ENCODE measurements at regions not wholly inside any gene's neighbourhood (a gene's known extent, or its start where the extent isn't known, plus 50 kb on each side); places are given as distances from the start of the nearest gene placed in this dataset.

- Mint-ChIP-seq H3K36me3 (ENCODE audit: low read depth) (no peaks in the 10 kb centered on the region), H3K4me1 (no peaks in the 10 kb centered on the region), H3K27me3 (peaks cover 4% of the 10 kb centered on the region), H3K27ac (no peak overlapping the region), H3K4me3 (no peak overlapping the region), H3K9me3 (no peaks in the 10 kb centered on the region)
- ChIA-PET POLR2A (no interaction called here), CTCF (no interaction called here)
- no peak for DNase-seq
These were observed 145.2 kb upstream of the ARID2 start for GRCh38 chr12:45584336-45584735.

DNA sequence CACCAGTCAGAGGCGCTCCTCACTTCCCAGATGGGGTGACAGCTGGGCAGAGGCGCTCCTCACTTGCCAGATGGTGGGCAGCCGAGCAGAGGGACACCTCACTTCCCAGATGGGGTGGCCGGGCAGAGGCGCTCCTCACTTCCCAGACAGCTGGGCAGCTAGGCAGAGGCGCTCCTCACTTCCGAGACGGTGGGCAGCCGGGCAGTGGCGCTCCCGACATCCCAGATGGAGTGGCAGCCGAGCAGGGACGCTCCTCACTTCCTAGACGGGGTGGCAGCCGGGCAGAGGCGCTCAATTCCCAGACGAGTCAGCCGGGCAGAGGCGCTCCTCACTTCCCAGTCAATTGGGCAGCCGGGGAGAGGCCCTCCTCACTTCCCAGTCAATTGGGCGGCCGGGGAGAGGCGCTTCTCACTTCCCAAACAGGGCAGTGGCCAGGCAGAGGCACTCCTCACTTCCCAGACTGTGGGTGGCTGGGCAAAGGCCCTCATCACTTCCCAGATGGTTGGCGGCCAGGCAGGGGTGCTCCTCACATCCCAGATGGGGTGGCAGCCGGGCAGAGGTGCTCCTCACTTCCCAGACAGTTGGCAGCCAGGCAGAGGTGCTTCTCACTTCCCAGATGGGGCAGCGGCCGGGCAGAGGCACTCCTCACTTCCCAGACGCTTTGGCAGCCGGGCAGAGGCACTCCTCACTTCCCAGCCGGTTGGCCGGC, 143.8 kb upstream of the ARID2 start:
- Mint-ChIP-seq H3K4me3 (no peak overlapping the region), H3K27ac (no peak overlapping the region), H3K27me3 (peaks cover 6% of the 10 kb centered on the region), H3K36me3 (ENCODE audit: low read depth) (no peaks in the 10 kb centered on the region), H3K9me3 (no peaks in the 10 kb centered on the region), H3K4me1 (no peaks in the 10 kb centered on the region)
- CTCF ChIA-PET, result no interaction called here
- POLR2A ChIA-PET, result no interaction called here
- DNase-seq, result no peak

- POLR2A ChIA-PET, result no interaction called here
- no peak for DNase-seq
- H3K36me3 Mint-ChIP-seq (ENCODE audit: low read depth), result no peaks in the 10 kb centered on the region
- H3K4me1 Mint-ChIP-seq, result no peaks in the 10 kb centered on the region
- CTCF ChIA-PET, result no interaction called here
- no peak overlapping the region for H3K27ac Mint-ChIP-seq
- H3K9me3 Mint-ChIP-seq, result no peaks in the 10 kb centered on the region
- H3K4me3 Mint-ChIP-seq, result no peak overlapping the region
- H3K27me3 Mint-ChIP-seq, result peaks cover 2% of the 10 kb centered on the region
These were observed 143.0 kb upstream of the ARID2 start for GRCh38 chr12:45586486-45586885.

DNA sequence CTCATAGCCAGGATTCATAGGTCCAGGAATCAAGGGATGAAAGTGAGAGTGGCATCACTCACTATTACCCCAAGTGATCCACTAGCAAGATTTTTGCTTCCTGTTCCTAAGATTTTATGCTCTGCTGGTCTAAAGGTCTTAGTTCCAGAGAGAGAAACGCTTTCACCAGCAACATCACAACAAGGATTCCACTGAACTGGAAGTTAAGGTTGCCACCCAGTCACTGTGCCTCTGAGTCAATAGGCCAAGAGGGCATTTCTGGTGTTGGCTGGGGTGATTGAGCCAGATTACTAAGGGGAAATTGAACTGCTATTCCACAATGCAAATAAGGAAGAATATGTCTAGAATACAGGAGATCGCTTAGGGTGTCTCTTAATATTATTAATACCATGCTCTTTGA, 142.5 kb upstream of the ARID2 start:
- CTCF ChIA-PET, result no interaction called here
- POLR2A ChIA-PET, result no interaction called here
- H3K27me3 Mint-ChIP-seq, result peaks cover 5% of the 10 kb centered on the region
- DNase-seq, result no peak
- no peak overlapping the region for H3K4me3 Mint-ChIP-seq
- H3K9me3 Mint-ChIP-seq, result no peaks in the 10 kb centered on the region
- H3K4me1 Mint-ChIP-seq, result no peaks in the 10 kb centered on the region
- H3K36me3 Mint-ChIP-seq (ENCODE audit: low read depth), result no peaks in the 10 kb centered on the region
- no peak overlapping the region for H3K27ac Mint-ChIP-seq

GRCh38 chr12:45587877-45588533, 141.5 kb upstream of the ARID2 start:
- H3K27me3 Mint-ChIP-seq, result peaks cover 5% of the 10 kb centered on the region
- no peaks in the 10 kb centered on the region for H3K4me1 Mint-ChIP-seq
- no peak overlapping the region for H3K4me3 Mint-ChIP-seq
- H3K36me3 Mint-ChIP-seq (ENCODE audit: low read depth), result no peaks in the 10 kb centered on the region
- H3K27ac Mint-ChIP-seq, result no peak overlapping the region
- POLR2A ChIA-PET, result no interaction called here
- CTCF ChIA-PET, result no interaction called here
- DNase-seq, result no peak
- no peaks in the 10 kb centered on the region for H3K9me3 Mint-ChIP-seq

GRCh38 chr12:45590646-45591045, 138.9 kb upstream of the ARID2 start:
- Mint-ChIP-seq H3K4me1 (no peaks in the 10 kb centered on the region), H3K27me3 (peaks cover 7% of the 10 kb centered on the region), H3K9me3 (no peaks in the 10 kb centered on the region), H3K27ac (no peak overlapping the region), H3K4me3 (no peak overlapping the region), H3K36me3 (ENCODE audit: low read depth) (no peaks in the 10 kb centered on the region)
- ChIA-PET CTCF (no interaction called here), POLR2A (no interaction called here)
- DNase-seq, result no peak

- Mint-ChIP-seq H3K27me3 (peaks cover 7% of the 10 kb centered on the region), H3K4me3 (no peak overlapping the region)
- POLR2A ChIA-PET, result no interaction called here
These were observed 137.9 kb upstream of the ARID2 start for GRCh38 chr12:45591635-45592034.

GRCh38 chr12:45596366-45596765, 133.1 kb upstream of the ARID2 start:
- Mint-ChIP-seq H3K36me3 (ENCODE audit: low read depth) (no peaks in the 10 kb centered on the region), H3K27ac (no peak overlapping the region), H3K4me1 (no peaks in the 10 kb centered on the region), H3K4me3 (no peak overlapping the region), H3K9me3 (no peaks in the 10 kb centered on the region), H3K27me3 (peaks cover 9% of the 10 kb centered on the region)
- ChIA-PET CTCF (no interaction called here), POLR2A (no interaction called here)
- no peak for DNase-seq

More at GRCh38 chr12:45591635-45592034, 137.9 kb upstream of the ARID2 start:
- CTCF ChIA-PET, result no interaction called here
- DNase-seq, result no peak
- Mint-ChIP-seq H3K9me3 (no peaks in the 10 kb centered on the region), H3K4me1 (no peaks in the 10 kb centered on the region), H3K36me3 (ENCODE audit: low read depth) (no peaks in the 10 kb centered on the region), H3K27ac (no peak overlapping the region)

GRCh38 chr12:45598336-45598735, 131.2 kb upstream of the ARID2 start:
- no peaks in the 10 kb centered on the region for H3K36me3 Mint-ChIP-seq (ENCODE audit: low read depth)
- H3K27me3 Mint-ChIP-seq, result peaks cover 6% of the 10 kb centered on the region
- ChIA-PET POLR2A (no interaction called here), CTCF (no interaction called here)
- H3K4me3 Mint-ChIP-seq, result no peak overlapping the region
- DNase-seq, result no peak
- H3K4me1 Mint-ChIP-seq, result no peaks in the 10 kb centered on the region
- H3K27ac Mint-ChIP-seq, result no peak overlapping the region
- no peaks in the 10 kb centered on the region for H3K9me3 Mint-ChIP-seq

DNA sequence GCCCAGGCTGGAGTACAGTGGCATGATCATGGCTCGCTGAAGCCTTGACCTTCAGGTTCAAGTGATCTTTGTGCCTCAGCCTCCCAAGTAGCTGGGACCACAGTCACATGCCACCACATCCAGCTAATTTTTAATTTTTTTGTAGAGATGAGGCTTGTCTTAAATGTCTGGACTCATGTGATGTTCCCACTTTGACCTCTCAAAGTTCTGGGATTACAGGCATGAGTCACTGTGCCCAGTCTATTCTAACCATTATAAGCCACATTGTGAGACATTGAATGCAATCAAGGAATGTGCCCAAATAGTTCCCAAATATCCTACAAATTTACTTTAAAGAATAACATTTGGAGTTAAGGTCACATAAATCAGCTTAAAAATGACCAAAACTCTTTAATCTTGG, 130.7 kb upstream of the ARID2 start:
- CTCF ChIA-PET, result no interaction called here
- no peak overlapping the region for H3K4me3 Mint-ChIP-seq
- no peaks in the 10 kb centered on the region for H3K9me3 Mint-ChIP-seq
- H3K36me3 Mint-ChIP-seq (ENCODE audit: low read depth), result no peaks in the 10 kb centered on the region
- no peak for DNase-seq
- H3K4me1 Mint-ChIP-seq, result no peaks in the 10 kb centered on the region
- H3K27ac Mint-ChIP-seq, result no peak overlapping the region
- H3K27me3 Mint-ChIP-seq, result peaks cover 6% of the 10 kb centered on the region
- POLR2A ChIA-PET, result no interaction called here

DNA sequence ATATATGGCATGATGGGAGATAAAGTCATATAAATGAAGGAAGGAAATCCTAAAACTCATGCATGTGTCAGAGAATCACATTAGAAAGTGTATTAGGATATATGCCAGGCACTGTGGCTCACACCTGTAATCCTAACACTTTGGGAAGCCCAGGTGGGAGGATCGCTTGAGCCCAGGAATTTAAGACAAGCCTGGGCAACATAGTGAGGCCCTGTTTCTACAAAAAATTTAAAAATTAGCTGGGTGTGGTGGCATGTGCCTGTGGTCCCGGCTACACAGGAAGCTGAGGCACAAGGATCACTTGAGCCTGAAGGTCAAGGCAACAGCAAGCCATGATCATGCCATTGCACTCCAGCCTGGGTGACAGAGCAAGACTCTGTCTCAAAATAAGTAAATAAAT, 130.3 kb upstream of the ARID2 start:
- Mint-ChIP-seq H3K4me1 (no peaks in the 10 kb centered on the region), H3K27ac (no peak overlapping the region), H3K27me3 (peaks cover 6% of the 10 kb centered on the region), H3K9me3 (no peaks in the 10 kb centered on the region), H3K36me3 (ENCODE audit: low read depth) (no peaks in the 10 kb centered on the region), H3K4me3 (no peak overlapping the region)
- DNase-seq, result no peak
- POLR2A ChIA-PET, result no interaction called here
- CTCF ChIA-PET, result no interaction called here

GRCh38 chr12:45601390-45601789, 128.1 kb upstream of the ARID2 start:
- no peak for DNase-seq
- Mint-ChIP-seq H3K27ac (no peak overlapping the region), H3K27me3 (peaks cover 3% of the 10 kb centered on the region), H3K4me3 (no peak overlapping the region), H3K9me3 (peaks cover 5% of the 10 kb centered on the region), H3K4me1 (no peaks in the 10 kb centered on the region), H3K36me3 (ENCODE audit: low read depth) (no peaks in the 10 kb centered on the region)
- CTCF ChIA-PET, result no interaction called here
- POLR2A ChIA-PET, result no interaction called here

DNA sequence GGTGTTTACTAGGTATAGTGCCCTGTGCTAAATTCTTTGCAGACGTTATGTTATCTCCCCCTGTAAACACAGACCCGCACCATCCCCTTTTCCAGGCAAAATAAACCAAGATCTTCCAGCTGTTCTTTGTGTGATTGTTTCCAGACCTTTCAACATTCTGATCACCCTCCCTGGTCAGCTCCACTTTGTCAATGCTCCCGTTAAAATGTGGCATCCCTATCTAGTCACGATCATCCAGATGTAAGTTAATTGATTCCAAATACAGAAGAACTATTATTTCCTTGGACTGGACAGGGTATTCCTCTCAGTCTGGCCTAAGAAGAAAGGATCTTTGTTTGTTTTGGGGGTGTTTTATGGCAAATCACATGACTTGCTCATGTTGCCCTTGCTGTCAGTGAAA, 127.6 kb upstream of the ARID2 start:
- no peak overlapping the region for H3K4me3 Mint-ChIP-seq
- CTCF ChIA-PET, result no interaction called here
- H3K4me1 Mint-ChIP-seq, result no peaks in the 10 kb centered on the region
- POLR2A ChIA-PET, result no interaction called here
- H3K27me3 Mint-ChIP-seq, result peaks cover 3% of the 10 kb centered on the region
- H3K27ac Mint-ChIP-seq, result no peak overlapping the region
- peaks cover 5% of the 10 kb centered on the region for H3K9me3 Mint-ChIP-seq
- no peak for DNase-seq
- H3K36me3 Mint-ChIP-seq (ENCODE audit: low read depth), result no peaks in the 10 kb centered on the region

GRCh38 chr12:45605624-45606023, 123.9 kb upstream of the ARID2 start:
- Mint-ChIP-seq H3K9me3 (peaks cover 5% of the 10 kb centered on the region), H3K27ac (no peak overlapping the region), H3K36me3 (ENCODE audit: low read depth) (no peaks in the 10 kb centered on the region), H3K4me1 (no peaks in the 10 kb centered on the region), H3K4me3 (no peak overlapping the region), H3K27me3 (no peaks in the 10 kb centered on the region)
- ChIA-PET POLR2A (no interaction called here), CTCF (no interaction called here)
- no peak for DNase-seq
